Activated T-cell treated with anti-CD3 and anti-CD28 coated beads, Interleukin-2, amount 50 U/mL, for 48 hours (primary cell): ENCODE measurements at regions not wholly inside any gene's neighbourhood (a gene's known extent, or its start where the extent isn't known, plus 50 kb on each side); places are given as distances from the start of the nearest gene placed in this dataset.

ENCODE experiments used
- DNase-seq, 2 experiments: peaks; one replicate each; pipeline ENCODE4 v3.0.0-alpha.2; 2020

- no peak for DNase-seq
Observed at GRCh38 chr2:240324312-240325015, 111.0 kb upstream of the GPC1 start.

DNA sequence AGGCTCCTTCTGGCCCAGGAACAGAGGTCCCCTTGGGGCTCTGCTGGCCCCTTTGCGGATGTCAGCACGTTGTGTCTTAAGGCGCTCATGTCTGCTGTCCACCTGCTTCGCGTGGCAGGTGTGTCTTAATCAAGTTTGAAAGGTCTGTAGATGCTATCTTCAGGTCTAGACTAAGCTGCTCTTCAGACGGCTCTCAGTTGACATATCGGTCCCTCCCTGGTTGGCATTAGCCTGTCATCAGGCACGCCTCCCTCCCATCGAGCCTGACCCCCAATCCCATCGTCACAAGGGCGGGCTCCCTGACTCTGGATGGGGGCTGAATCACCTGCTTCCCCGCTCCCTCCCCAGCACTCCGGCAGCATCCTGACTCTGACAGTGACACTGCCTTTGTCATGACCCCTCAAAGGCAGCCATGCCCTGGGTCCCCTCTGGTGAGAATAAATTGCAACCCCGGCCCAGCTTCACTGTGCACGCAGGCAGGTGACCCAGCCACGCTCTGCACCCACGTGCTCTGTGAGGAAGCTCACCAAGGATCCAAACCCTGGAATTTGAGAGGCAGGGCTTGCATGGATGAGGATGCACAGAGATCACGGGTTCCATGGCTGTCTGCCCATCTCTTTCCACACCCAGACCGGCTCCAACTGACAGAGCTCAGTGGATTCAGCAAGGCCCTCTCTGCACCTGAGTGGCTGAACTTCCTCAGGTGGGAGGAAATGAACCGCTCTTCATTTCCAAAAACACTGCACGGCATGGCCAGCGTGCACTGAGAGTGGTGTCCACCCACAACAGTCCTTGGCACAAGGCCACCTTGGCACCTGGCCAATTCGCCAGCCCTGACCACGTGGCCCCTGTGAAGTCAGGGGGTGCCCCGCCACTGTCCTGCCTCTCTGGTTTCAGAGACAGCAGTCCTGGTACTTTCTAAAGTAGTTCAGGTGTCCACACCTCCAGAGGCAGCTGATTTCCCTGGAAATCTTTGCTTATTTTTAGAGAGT, 110.2 kb upstream of the GPC1 start:
- DNase-seq, result no peak

GRCh38 chr2:240326246-240326645, 109.2 kb upstream of the GPC1 start:
- DNase-seq, result no peak

DNA sequence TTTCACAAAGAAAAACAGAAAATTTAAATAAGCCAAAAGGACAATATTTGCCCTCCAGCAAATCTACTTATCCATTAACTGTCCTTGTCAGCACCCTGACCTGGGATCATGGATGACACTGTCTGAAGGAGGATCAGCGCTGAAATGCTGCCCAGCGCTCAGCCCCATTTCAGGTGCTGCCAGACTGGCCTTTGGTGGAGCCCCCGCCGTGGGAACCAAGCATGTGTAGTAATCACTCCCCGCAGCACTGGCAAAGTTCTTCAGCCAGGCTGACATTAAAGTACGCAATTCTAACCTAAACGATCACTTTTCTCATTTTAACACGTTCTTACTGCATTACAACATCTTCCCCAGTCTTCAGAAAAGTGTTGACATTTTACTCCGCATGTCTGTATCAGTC, 108.6 kb upstream of the GPC1 start:
- no peak for DNase-seq

DNA sequence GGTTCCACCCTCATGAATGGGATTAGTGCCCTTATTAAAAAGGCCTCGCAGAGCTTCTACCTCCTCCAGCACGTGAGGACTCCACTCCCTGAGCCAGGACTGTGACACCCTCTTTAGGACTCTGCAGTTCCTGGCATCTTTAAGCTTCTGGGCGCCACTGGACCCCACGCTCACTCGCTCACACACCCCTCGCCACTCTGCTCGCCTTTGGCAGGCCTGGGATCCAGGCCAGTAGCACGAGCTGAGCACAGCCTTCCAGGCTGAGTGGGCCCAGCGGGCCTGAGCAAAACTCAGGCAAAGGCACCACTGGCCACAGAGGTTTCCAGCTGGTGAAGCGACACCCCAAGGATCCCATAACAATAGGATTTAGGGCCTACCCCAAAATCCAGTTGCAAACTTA, 107.9 kb upstream of the GPC1 start:
- no peak for DNase-seq

DNA sequence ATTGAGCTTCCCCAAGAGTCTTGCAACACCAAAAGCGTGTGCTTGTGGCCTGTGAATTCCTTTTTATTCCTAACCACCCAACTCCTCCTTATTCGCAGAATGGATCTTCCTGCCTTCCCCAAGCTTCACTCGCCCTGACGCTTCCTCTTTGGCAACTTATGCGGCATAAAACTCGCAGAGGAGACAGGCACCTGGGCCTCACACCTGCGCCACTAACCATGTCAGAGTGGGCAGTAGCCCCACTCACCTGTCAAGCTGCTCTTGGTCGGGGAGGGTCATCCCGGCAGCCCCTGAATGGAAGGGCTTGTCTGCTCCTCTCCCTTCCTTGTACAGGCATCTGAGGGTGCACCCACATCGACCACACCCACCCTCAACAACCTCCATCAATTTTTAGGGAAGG, 106.9 kb upstream of the GPC1 start:
- DNase-seq, result no peak

GRCh38 chr2:240329116-240329665, 106.3 kb upstream of the GPC1 start:
- no peak for DNase-seq

GRCh38 chr2:240329778-240330177, 105.7 kb upstream of the GPC1 start:
- no peak for DNase-seq

DNA sequence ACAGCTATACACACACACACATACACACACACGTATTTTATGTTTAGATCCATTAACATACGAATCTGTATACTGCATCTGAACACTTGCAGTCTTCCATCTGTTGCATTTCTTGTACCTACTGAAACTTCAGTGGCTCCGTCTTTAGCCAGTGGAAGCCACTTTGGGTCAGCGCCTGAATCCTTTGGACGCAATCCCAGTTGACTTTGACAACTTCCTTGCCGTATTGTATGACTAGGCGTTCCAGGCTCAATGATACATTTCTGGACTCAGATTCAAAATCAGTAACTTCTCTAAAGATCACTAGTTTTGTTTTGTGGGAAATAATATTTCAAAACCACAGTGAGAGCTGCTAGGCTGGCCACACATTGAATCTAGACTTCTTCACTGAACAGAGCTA, 101.5 kb upstream of the GPC1 start:
- no peak for DNase-seq

- no peak for DNase-seq
Observed at GRCh38 chr2:240335061-240335460, 100.4 kb upstream of the GPC1 start.

GRCh38 chr2:240336820-240337427, 98.5 kb upstream of the GPC1 start:
- DNase-seq, result no peak

- DNase-seq, result no peak
Observed at GRCh38 chr2:240338274-240338673, 97.2 kb upstream of the GPC1 start.

DNA sequence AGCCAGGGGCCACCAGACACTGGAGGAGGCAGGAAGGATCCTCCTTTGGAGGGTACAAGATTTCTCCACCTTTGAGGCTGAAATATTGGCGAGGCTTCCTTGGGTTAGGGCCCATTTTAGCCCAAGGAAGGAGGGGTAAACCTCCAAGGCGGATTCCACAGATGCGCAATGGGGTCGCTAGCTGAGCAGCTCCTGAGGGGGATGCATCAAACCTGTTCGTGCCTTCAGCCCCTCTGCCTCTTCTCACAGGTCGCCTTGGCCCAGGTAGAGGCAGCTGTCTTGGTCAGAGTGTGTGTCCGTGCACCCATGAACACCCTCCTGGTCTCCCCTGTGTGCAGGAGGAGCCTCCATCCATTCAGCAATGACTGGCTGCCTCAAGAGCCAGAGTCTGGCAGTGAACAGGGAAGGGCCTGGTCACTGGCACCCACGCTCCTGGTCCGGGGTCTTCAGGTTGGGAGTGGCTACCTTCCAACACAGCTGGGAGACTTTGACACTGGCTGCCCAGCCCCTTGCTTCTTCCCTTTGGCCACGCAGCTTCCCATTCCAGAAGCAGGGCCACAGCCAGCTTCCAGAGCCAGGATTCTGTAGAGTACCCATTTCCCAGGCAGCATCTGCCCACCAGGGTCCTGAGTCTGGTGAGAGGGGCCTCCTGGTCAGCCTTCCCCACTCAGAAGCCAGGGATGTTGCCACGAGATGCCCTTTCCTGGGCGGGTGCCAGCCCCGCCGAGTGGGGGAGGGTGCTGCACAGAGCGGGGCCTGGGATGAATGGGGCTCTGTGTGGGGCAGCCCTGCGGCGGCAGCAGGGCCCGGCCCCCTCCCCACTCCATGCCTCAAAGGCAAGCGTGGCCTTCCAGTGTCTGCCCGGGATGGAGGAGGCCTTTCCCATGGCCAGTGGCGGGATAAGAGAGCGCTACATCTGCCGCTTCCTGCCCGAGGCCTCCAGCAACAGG, 95.8 kb upstream of the GPC1 start:
- DNase-seq, result no peak

DNA sequence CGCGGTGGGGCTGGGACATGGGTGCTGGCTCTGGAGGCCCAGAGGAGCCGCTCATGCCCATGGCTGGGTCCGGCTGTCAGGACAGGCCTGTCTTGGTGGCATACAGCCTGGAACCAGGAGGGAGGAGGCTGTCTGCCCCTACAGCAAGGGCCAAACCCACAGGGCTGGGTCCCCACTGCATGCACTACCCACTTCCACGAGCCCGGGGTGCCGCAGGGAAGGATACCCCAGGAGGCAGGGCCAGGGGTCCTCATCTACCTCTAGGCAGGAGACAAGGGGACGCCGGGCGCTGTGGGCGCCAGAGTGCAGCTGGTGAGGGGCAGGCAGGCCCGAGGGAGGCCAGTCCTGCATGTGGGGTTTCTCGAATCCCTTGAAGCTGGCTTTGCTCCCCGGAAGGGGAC, 95.1 kb upstream of the GPC1 start:
- no peak for DNase-seq

DNA sequence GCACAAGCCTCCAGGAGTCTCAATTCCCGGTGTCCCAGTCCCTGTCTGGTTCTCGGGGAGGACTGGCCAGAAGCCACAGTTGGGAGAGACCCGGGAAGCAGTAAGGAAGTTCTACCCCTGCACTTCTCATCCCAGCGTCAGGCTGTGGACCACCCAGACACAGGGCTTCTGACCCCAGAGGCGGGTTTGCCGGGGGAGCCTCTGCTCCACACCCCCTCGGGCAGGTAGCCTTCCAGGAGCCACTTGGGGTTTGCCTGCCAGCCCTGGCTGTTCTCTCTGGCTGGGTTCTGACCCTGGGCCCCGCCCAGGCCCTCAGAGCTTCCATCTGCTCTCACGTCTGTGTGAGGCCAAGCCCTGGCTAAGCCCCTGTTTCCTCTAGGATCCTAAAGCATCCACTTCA, 94.4 kb upstream of the GPC1 start:
- no peak for DNase-seq

DNA sequence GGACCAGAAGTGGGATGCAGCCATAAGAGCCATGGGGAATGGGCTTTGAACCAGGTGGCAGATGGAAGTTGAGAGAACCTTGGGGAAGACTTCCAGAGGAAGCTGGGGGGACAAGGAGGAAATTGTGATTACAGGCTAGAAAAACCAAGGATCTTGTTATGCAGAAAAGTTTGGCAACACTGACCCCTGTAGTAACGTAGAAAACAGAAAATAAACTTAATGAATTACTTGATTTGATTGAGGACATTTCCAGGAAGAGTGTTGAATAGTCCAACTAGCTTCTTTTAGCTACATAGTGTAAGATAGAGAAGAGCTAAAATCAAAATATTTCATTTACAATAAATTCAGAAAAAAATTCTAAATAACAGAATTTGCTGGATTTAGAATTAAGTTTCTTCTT, 91.9 kb upstream of the GPC1 start:
- DNase-seq, result no peak

DNA sequence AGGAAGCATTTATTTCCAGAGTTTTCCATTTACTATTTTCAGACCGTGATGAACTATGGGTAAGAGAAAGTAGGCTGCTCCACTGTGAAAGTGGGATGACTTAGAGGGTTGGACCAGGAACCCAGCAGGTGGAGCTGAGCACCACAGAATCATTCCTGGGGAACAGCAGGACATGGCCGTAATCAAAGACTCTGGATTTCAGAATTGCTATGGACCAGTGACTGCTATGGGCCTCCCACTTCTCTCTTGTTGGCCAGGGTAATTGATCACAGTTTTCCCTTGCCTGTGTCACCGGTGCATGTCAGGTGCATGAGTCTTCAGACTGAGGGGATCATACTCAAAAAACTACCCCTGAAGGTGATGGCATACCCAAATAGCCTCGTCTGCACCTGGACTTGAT, 90.6 kb upstream of the GPC1 start:
- DNase-seq, result no peak

DNA sequence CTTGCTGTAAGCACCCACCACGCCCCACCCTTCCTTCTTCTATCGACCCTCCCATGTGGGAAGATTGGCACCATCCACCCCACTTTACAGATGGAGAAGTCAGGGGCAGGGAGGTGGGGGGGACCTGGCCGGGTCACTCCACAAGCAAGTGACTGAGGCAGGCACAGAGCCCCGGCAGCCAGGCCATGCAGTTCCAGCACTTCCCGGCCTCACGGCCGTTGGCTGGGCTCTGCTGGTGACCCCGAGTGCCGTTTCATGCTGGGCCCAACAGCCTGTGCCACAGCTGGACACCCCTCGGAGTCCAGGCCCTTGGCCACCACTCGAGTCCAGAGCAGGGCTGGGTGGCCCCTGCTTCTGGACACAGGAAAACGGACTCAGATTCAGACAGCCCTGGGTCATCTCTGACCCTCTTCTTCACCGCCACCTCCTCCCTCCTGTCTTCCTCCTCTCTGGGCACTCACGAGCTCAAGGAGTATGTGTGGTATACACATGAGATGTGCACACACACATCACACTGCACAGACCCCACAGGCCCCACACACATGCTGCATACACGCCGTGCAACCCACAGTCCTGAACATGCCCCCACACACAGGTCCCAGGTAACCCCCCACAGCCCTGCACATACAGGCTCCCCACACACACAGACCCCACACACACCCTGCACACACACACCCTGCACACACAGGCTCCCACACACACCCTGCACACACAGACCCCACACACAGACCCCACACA, 89.3 kb upstream of the GPC1 start:
- DNase-seq, result no peak

DNA sequence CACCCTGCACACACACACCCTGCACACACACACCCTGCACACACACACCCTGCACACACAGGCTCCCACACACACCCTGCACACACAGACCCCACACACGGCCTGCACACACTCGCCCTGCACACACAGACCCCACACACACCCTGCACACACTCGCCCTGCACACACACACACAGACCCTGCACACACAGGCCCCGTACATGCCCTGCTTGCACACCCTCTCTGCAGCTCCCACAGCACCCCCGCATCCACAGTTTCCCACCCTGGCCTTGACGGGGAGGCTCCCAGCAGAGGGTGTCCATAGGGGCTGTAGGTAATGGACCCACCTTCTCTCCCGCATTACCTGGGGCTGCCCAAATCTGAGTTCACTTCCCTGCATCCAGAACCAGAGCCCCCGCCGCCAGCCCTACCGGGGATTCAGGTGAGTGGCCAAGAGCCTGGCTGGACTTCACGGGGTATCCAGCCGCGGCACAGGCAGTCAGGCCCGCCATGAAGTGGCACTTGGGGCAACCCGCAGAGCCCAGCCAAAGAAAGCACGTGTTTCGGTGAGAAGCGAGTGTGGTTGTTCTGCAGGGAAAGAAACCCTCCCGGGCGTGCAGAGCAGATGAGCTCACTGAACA, 88.6 kb upstream of the GPC1 start:
- no peak for DNase-seq

GRCh38 chr2:240347373-240347940, 88.0 kb upstream of the GPC1 start:
- DNase-seq, result no peak
